ENCODE measurements at regions not wholly inside any gene's neighbourhood (a gene's known extent, or its start where the extent isn't known, plus 50 kb on each side); places are given as distances from the start of the nearest gene placed in this dataset.

DNA sequence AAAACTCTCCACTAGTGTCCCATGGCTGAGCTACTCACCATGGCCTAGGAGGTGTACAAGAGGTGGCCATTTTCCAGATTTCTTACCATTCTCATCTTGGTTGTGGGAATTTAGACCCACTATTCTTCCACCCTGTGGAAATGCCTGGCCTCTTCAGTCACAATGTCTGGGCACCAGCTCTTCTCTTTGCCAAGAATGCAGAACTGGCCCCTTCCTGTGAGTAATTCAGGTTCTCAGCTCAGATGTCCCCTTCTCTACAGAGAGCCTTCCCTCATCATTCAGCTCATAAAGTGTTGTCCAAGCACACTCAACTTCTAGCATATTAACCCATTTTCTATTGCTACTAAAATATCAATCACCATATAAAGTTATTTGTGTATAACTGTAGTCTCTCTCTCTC lies 575.5 kb upstream of the KCNMB2 start:
- no peaks in the 10 kb centered on the region for H3K9me3 ChIP-seq (ENCODE audit: low read length)
- H3K4me1 ChIP-seq (ENCODE audit: insufficient read depth, low read length), result no peaks in the 10 kb centered on the region
- no peak overlapping the region for H3K27ac ChIP-seq (ENCODE audit: extremely low read length, insufficient read depth, low read length)
- intact Hi-C loops (cut with micrococcal nuclease; ENCODE audit: unreplicated experiment), result no loop called here
- FAIRE-seq (no peak), ATAC-seq (no peak), DNase-seq (ENCODE audit: low spot score) (no peak)
- no peak overlapping the region for H3K9ac ChIP-seq (ENCODE audit: insufficient read depth, low read depth, low read length)
- H3K36me3 ChIP-seq (replicated peaks in 1 of 2; ENCODE audit: control insufficient read depth in 1 of 2, insufficient read depth in 2 of 2, low read length in 2 of 2), result no peaks in the 10 kb centered on the region
- no peaks in the 10 kb centered on the region for H3K79me2 ChIP-seq (ENCODE audit: insufficient read depth, low read length)
- in situ Hi-C loops (cut with HindIII; ENCODE audit: extremely low pct_ligation_motif_present, low pct_unique_long_range_greater_than_20kb), result no loop called here
- CTCF ChIA-PET (ENCODE audit: low intra/inter-chr PET ratio, low total read pairs), result no interaction called here
- H3K4me3 ChIP-seq (replicated peaks in 1 of 3; ENCODE audit: insufficient read depth in 1 of 3, low read depth in 2 of 3, low read length in 3 of 3), result no peak overlapping the region
- no peak overlapping the region for H3K4me2 ChIP-seq (ENCODE audit: low read depth, low read length)
- no peaks in the 10 kb centered on the region for H4K20me1 ChIP-seq (ENCODE audit: insufficient read depth, low read length)
- H2AFZ ChIP-seq (ENCODE audit: low read length), result no peak overlapping the region
- BruUV-seq (replicated peaks), result no TSS peak
- POLR2A ChIA-PET, result no interaction called here
- H3K27me3 ChIP-seq (ENCODE audit: control insufficient read depth in 1 of 2, insufficient read depth in 2 of 2, low read length in 2 of 2), result no peaks in the 10 kb centered on the region
- TF ChIP-seq, protein P1, sequence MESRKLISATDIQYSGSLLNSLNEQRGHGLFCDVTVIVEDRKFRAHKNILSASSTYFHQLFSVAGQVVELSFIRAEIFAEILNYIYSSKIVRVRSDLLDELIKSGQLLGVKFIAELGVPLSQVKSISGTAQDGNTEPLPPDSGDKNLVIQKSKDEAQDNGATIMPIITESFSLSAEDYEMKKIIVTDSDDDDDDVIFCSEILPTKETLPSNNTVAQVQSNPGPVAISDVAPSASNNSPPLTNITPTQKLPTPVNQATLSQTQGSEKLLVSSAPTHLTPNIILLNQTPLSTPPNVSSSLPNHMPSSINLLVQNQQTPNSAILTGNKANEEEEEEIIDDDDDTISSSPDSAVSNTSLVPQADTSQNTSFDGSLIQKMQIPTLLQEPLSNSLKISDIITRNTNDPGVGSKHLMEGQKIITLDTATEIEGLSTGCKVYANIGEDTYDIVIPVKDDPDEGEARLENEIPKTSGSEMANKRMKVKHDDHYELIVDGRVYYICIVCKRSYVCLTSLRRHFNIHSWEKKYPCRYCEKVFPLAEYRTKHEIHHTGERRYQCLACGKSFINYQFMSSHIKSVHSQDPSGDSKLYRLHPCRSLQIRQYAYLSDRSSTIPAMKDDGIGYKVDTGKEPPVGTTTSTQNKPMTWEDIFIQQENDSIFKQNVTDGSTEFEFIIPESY (CRISPR knock-in tag; IDR thresholded peaks at IDR 0.05), result no peak
- TF ChIP-seq, protein P2, sequence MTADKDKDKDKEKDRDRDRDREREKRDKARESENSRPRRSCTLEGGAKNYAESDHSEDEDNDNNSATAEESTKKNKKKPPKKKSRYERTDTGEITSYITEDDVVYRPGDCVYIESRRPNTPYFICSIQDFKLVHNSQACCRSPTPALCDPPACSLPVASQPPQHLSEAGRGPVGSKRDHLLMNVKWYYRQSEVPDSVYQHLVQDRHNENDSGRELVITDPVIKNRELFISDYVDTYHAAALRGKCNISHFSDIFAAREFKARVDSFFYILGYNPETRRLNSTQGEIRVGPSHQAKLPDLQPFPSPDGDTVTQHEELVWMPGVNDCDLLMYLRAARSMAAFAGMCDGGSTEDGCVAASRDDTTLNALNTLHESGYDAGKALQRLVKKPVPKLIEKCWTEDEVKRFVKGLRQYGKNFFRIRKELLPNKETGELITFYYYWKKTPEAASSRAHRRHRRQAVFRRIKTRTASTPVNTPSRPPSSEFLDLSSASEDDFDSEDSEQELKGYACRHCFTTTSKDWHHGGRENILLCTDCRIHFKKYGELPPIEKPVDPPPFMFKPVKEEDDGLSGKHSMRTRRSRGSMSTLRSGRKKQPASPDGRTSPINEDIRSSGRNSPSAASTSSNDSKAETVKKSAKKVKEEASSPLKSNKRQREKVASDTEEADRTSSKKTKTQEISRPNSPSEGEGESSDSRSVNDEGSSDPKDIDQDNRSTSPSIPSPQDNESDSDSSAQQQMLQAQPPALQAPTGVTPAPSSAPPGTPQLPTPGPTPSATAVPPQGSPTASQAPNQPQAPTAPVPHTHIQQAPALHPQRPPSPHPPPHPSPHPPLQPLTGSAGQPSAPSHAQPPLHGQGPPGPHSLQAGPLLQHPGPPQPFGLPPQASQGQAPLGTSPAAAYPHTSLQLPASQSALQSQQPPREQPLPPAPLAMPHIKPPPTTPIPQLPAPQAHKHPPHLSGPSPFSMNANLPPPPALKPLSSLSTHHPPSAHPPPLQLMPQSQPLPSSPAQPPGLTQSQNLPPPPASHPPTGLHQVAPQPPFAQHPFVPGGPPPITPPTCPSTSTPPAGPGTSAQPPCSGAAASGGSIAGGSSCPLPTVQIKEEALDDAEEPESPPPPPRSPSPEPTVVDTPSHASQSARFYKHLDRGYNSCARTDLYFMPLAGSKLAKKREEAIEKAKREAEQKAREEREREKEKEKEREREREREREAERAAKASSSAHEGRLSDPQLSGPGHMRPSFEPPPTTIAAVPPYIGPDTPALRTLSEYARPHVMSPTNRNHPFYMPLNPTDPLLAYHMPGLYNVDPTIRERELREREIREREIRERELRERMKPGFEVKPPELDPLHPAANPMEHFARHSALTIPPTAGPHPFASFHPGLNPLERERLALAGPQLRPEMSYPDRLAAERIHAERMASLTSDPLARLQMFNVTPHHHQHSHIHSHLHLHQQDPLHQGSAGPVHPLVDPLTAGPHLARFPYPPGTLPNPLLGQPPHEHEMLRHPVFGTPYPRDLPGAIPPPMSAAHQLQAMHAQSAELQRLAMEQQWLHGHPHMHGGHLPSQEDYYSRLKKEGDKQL (CRISPR knock-in tag; IDR thresholded peaks at IDR 0.05; ENCODE audit: low read depth), result no peak
- TF ChIP-seq, protein P3, sequence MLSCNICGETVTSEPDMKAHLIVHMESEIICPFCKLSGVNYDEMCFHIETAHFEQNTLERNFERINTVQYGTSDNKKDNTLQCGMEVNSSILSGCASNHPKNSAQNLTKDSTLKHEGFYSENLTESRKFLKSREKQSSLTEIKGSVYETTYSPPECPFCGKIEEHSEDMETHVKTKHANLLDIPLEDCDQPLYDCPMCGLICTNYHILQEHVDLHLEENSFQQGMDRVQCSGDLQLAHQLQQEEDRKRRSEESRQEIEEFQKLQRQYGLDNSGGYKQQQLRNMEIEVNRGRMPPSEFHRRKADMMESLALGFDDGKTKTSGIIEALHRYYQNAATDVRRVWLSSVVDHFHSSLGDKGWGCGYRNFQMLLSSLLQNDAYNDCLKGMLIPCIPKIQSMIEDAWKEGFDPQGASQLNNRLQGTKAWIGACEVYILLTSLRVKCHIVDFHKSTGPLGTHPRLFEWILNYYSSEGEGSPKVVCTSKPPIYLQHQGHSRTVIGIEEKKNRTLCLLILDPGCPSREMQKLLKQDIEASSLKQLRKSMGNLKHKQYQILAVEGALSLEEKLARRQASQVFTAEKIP (CRISPR knock-in tag; IDR thresholded peaks at IDR 0.05; ENCODE audit: borderline replicate concordance), result no peak
- TF ChIP-seq MED1 (CRISPR knock-in tag; IDR thresholded peaks at IDR 0.05), result no peak
- TF ChIP-seq SMAD1 (CRISPR knock-in tag; IDR thresholded peaks at IDR 0.05; ENCODE audit: borderline replicate concordance, low read depth), result no peak
- no peak for TF ChIP-seq REPIN1 (CRISPR knock-in tag; IDR thresholded peaks at IDR 0.05; ENCODE audit: borderline replicate concordance, low read depth)
- TF ChIP-seq, protein P4, sequence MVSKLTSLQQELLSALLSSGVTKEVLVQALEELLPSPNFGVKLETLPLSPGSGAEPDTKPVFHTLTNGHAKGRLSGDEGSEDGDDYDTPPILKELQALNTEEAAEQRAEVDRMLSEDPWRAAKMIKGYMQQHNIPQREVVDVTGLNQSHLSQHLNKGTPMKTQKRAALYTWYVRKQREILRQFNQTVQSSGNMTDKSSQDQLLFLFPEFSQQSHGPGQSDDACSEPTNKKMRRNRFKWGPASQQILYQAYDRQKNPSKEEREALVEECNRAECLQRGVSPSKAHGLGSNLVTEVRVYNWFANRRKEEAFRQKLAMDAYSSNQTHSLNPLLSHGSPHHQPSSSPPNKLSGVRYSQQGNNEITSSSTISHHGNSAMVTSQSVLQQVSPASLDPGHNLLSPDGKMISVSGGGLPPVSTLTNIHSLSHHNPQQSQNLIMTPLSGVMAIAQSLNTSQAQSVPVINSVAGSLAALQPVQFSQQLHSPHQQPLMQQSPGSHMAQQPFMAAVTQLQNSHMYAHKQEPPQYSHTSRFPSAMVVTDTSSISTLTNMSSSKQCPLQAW (CRISPR knock-in tag; IDR thresholded peaks at IDR 0.05), result no peak
- TF ChIP-seq BORCS8-MEF2B (CRISPR knock-in tag; IDR thresholded peaks at IDR 0.05), result no peak
- no peak for TF ChIP-seq DR1 (CRISPR knock-in tag; IDR thresholded peaks at IDR 0.05)
- TF ChIP-seq, protein P5, sequence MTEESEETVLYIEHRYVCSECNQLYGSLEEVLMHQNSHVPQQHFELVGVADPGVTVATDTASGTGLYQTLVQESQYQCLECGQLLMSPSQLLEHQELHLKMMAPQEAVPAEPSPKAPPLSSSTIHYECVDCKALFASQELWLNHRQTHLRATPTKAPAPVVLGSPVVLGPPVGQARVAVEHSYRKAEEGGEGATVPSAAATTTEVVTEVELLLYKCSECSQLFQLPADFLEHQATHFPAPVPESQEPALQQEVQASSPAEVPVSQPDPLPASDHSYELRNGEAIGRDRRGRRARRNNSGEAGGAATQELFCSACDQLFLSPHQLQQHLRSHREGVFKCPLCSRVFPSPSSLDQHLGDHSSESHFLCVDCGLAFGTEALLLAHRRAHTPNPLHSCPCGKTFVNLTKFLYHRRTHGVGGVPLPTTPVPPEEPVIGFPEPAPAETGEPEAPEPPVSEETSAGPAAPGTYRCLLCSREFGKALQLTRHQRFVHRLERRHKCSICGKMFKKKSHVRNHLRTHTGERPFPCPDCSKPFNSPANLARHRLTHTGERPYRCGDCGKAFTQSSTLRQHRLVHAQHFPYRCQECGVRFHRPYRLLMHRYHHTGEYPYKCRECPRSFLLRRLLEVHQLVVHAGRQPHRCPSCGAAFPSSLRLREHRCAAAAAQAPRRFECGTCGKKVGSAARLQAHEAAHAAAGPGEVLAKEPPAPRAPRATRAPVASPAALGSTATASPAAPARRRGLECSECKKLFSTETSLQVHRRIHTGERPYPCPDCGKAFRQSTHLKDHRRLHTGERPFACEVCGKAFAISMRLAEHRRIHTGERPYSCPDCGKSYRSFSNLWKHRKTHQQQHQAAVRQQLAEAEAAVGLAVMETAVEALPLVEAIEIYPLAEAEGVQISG (CRISPR knock-in tag; IDR thresholded peaks at IDR 0.05), result no peak
- TF ChIP-seq ESRRA (CRISPR knock-in tag; IDR thresholded peaks at IDR 0.05; ENCODE audit: low read depth), result no peak
